GM19239 (cell line): ENCODE measurements at regions not wholly inside any gene's neighbourhood (a gene's known extent, or its start where the extent isn't known, plus 50 kb on each side); places are given as distances from the start of the nearest gene placed in this dataset.

ENCODE experiments used
- DNase-seq: peaks from one replicate; pipeline ENCODE4 v3.0.0; 2011; ENCODE audit warnings: low spot score; ENCODE audit not compliant: insufficient read length
- FAIRE-seq: peaks from 2 replicates; lab custom pipeline; 2011; peaks lifted over from hg19 to GRCh38; lab: Jason Lieb, UNC

DNA sequence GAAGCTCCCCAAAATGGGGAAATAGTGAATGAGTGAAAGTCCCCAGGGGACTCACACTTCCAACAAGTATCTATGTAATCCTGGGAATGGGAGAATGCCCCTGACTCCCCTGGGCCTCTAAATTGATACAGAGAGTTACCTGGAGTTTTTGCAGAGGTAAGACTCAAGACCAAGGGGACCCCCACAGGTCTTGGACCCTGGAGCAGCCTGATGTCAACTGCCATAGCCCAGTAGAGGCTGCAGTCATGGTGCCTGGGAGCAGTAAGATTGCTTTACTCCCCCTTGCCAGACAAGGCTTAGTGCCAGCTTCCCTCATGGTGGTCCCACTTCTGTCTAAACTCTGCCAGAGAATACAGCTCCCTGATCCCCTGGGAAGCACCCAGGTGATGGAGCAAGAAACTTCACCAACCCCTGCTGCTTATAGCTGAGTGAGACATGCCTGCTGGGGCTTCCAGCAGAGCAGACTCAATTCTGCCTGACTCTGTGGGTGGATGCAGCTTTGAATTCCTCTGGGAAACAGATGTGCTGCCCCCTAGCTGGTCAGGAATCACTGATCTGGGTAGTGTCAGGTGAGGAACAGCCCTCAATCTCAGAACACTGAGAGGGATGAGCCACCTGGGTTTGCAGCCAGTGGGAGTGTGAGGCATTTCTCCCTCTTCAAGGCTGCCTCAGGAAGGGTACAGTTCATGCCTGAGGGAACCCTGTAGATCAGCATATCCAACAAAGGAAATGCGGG is 485.9 kb downstream of the NSUN3 start:
- no peak for DNase-seq
- no peak for FAIRE-seq

DNA sequence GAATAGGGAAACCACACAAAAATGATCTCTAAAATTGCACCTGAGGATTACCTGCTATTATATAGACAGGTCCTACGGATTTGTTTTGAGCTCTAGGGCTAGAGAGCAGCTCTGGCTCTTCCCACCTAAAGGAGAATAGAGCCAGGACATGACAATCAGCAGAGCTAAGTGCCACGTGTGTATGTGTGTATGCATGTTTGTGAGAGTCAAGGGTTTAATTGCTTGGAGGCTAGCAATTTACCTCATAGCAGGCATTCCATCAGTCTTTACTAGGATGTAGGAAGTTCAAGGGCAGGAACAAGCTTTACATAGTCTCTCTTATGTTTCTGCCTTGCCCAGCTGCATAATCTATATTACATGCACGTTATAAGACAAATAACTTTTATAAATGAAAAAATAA is 498.2 kb downstream of the NSUN3 start:
- DNase-seq = no peak
- no peak for FAIRE-seq

DNA sequence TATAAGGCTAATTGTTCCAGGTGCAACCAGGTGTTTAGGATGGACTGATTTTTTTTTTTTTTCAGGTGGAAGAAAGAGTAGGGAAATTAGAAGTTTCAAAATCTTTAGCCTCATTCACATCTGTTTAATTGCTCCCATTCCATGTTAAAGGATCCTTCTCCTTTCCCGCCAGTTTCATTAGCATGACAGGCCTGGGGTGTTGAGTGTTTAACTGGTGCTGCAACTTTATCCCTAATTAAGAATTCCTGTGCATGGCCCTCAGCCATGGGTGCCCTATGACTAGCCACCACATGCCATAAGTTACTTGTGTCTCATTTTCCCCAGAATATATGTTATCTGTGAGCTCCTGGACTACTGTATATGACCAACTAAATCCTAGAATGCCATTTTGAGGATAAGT is 501.4 kb downstream of the NSUN3 start:
- no peak for DNase-seq
- no peak for FAIRE-seq

GRCh38 chr3:94568041-94568440 is 505.2 kb downstream of the NSUN3 start:
- FAIRE-seq (no peak), DNase-seq (no peak)

DNA sequence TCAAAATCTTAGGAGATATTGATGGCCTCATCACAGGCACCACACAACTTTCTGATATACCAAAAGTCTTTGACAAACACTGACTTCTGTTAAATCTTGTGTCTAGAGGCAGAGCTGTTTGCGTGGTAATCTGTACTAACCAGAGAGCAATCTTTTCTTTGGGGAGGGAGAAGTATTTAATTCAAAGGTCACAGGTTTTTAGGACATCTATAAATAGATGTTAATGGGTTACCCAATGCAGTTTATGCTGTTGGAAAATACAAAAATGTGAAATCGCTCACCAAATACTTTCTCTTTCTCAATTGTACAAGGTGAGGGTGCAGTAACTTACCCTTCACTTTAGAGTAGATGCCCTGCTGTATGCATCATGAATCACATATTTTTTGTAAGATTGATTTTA is 510.5 kb downstream of the NSUN3 start:
- FAIRE-seq (no peak), DNase-seq (no peak)

GRCh38 chr3:94587291-94587690 is 524.4 kb downstream of the NSUN3 start:
- DNase-seq (no peak), FAIRE-seq (no peak)

- no peak for DNase-seq
- FAIRE-seq = no peak
These were observed 530.8 kb downstream of the NSUN3 start for GRCh38 chr3:94593526-94594150.

- FAIRE-seq (no peak), DNase-seq (no peak)
These were observed 533.3 kb downstream of the NSUN3 start for GRCh38 chr3:94596141-94596540.

- no peak for DNase-seq
- FAIRE-seq = no peak
These were observed 534.2 kb downstream of the NSUN3 start for GRCh38 chr3:94596887-94597566.

DNA sequence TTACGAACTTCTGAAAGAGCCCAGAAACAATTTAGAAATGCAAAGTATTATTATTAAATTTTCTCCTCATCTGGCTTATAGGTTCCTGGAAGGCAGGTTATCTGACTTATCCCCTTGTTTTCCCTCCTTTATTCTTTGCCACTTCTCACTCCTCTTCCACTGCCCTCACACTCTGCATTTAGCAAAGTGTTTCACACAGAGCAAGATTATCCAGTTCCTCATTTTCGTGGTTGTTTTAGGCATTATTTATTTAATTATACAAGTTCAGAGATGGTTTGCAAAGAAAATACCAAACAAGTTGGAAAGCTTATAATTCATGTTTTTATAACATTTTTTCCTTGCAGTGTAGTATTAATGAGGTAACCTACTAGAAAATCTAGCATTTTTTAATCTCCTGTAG is 544.9 kb downstream of the NSUN3 start:
- no peak for FAIRE-seq
- DNase-seq = no peak

- DNase-seq (no peak), FAIRE-seq (no peak)
These were observed 547.0 kb downstream of the NSUN3 start for GRCh38 chr3:94609908-94610307.

DNA sequence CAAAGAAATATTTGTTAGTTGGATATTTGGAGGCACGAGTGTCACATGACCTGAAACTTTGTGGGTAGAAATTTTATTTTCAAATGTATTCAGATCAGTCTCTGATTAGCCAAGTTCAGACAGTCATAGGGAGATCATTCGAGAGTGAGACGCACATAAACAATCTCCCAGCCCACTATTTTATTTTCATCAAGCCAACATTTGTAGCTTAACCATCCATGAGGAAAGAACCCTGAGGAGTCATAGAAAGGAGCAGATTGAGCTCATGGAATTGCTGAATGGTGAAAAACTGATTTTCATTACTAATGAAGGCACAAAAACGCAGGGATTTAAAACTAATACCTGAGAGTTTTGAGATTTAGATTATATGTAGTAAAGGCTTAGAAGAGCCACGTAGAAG is 548.7 kb downstream of the NSUN3 start:
- FAIRE-seq (no peak), DNase-seq (no peak)

DNA sequence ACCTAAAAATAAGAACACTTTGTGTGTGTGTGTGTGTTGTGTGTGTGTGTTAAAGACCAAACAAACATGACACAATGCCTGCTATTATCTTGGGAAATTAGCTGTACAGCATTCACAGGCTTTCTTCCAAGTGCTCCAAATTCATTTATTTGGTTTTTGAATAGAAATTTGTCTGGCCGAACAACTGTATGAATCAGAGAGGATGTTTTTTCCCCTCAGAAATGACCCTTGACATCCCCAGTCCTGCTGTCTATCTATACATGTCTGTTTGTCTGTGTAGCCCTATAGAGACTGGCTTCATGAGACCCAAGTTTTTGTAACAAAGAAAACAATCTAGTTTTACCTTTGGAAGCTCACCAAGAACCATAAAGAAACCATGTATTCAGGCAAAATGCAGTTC is 549.8 kb downstream of the NSUN3 start:
- FAIRE-seq = no peak
- no peak for DNase-seq

- DNase-seq (no peak), FAIRE-seq (no peak)
These were observed 551.3 kb downstream of the NSUN3 start for GRCh38 chr3:94614192-94614591.

DNA sequence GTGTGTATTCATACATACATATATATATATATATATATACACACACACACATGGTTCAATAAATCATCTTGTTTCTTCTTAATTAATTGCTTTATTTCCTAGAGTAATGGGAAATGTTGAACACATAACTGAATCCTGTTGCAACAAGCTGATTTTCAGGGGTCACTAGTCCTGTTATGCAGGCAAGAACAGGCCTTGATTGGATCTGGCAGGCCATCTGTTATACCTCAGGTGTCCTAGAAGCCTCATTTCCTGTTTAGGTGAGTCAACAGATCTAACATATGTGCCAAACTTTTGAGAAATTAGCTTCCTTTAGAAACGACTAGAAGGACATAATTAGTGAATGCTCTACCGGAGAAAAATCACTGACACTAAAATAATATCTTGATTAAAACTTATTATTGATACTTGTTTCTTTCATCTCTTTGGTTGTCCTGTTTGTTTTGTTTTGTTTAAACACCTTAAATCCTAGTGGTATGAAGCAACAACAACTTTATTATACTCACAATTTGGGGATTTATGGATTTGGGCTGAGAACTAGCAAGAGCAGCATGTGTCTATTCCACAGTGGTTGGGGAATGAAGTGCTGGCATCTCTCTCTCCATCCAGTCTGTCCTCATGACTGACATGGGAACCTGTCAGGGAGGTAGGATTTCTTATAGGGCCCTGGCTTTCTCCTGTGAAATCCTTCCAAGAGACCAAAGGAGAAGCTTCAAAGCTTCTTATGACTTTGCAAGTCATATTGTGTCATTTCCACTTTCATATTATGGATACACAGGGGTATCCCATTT is 552.6 kb downstream of the NSUN3 start:
- FAIRE-seq (no peak), DNase-seq (no peak)

DNA sequence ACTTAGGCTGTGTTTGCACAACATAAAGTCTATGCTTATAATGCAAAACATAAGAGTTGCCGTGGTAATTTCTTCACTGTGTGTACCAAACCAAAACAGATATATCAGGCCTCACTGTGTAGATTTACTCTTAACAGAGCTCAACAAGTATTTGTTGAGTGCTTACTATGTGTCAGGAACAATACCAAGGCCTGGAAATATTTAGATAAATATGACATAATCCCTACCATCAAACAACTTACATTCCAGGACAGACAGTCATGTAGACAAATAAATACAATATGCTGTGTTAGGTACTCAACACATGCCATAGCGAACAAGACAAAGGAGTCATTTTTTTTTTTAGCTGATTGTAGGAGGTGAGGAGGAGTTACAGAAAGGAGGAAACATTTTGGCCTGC is 554.0 kb downstream of the NSUN3 start:
- no peak for FAIRE-seq
- no peak for DNase-seq

DNA sequence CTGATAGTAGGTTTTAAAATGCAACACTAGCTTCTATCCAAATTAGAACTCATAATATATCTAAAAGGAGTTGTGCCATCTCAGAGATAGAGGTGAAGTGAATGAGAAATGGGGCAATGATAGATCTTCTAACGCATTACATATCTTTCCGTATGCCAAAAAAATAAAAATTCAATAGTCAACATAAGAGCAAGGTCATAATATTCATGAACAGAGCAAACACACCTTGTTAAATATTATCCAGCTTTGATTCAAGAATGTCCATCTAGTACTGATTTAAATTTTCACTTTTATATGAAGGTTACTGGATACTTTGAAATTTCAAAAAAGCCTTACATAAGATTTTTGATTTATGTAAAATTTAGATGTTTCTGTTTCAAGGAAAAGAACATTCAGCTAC is 554.5 kb downstream of the NSUN3 start:
- DNase-seq (no peak), FAIRE-seq (no peak)

GRCh38 chr3:94619643-94620042 is 556.8 kb downstream of the NSUN3 start:
- no peak for DNase-seq
- FAIRE-seq = no peak

GRCh38 chr3:94626573-94626972 is 563.7 kb downstream of the NSUN3 start:
- FAIRE-seq = no peak
- DNase-seq = no peak

DNA sequence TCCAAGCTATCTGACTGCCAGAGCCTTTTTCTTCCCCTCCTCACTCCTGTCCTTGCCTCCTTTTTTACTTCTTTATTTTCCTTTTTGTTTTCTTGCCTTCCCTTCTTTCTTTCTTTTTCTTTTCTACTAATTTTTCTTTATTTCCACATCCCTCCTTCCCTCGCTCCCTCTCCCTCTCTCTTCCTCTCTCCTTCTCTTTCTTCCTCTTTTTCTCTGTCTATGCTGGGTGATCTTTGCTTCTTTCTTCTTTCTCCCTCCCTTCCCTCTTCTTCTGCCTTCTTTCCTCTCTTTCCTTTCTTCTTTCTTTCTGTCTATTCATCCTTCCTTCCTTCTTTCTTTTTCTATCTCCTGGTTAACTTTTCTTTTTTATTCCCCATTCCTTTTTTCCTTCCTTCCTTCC is 564.8 kb downstream of the NSUN3 start:
- no peak for FAIRE-seq
- DNase-seq = no peak

DNA sequence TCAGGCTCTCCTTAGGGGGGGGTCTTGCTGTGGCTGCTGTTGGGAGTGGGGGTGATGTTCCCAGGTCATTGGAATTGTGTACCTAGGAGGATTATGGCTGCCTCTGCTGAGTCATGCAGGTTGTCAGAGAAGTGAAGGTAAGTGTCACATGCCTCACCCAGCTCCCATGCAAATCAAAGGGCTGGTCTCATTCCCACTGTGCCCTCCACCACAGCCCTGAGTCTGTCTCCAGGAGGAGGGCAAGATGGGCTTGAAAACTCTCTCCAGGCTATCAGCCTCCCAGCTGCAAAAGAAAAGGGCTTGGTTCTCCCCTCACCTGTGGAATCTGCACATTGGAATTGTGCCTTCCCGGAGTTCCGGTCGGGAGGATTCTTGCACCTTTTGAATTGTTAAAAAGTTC is 580.5 kb downstream of the NSUN3 start:
- FAIRE-seq = no peak
- DNase-seq = no peak
